Stimulated activated CD4-positive, alpha-beta T cell treated with anti-CD3 and anti-CD28 coated beads, Interleukin-1b, Interleukin-23, amount 100 ng/mL, for 4 hours (primary cell): ENCODE measurements at regions not wholly inside any gene's neighbourhood (a gene's known extent, or its start where the extent isn't known, plus 50 kb on each side); places are given as distances from the start of the nearest gene placed in this dataset.

Experiments used
- DNase-seq, 2 donors: peaks; one replicate each; pipeline ENCODE4 v3.0.0-alpha.2; 2020; ENCODE audit warnings: low read depth in 2 of 2

GRCh38 chr14:76551906-76552305 lies 176.0 kb downstream of the ESRRB start:
- no peak for DNase-seq

- no peak for DNase-seq
Measured at GRCh38 chr14:76564471-76565422, 188.8 kb downstream of the ESRRB start.

- no peak for DNase-seq
Measured at GRCh38 chr14:76566439-76566838, 190.5 kb downstream of the ESRRB start.

- no peak for DNase-seq
Measured at GRCh38 chr14:76574416-76575095, 186.7 kb upstream of the VASH1 start.

- DNase-seq, result no peak
Measured at GRCh38 chr14:76575108-76575507, 186.2 kb upstream of the VASH1 start.

- DNase-seq, result no peak
Measured at GRCh38 chr14:76576047-76576741, 185.1 kb upstream of the VASH1 start.

GRCh38 chr14:76577090-76577489 lies 184.2 kb upstream of the VASH1 start:
- no peak for DNase-seq

- no peak for DNase-seq
Measured at GRCh38 chr14:76577837-76578236, 183.4 kb upstream of the VASH1 start.

GRCh38 chr14:76580399-76580798 lies 180.9 kb upstream of the VASH1 start:
- no peak for DNase-seq

- DNase-seq, result no peak
Measured at GRCh38 chr14:76580967-76581366, 180.3 kb upstream of the VASH1 start.

GRCh38 chr14:76581592-76581991 lies 179.7 kb upstream of the VASH1 start:
- no peak for DNase-seq

- DNase-seq, result no peak
Measured at GRCh38 chr14:76582447-76582846, 178.8 kb upstream of the VASH1 start.

- DNase-seq, result no peak
Measured at GRCh38 chr14:76583174-76583573, 178.1 kb upstream of the VASH1 start.

- DNase-seq, result no peak
Measured at GRCh38 chr14:76583805-76584204, 177.5 kb upstream of the VASH1 start.

- no peak for DNase-seq
Measured at GRCh38 chr14:76584271-76584702, 177.0 kb upstream of the VASH1 start.

GRCh38 chr14:76585616-76586015 lies 175.7 kb upstream of the VASH1 start:
- no peak for DNase-seq

- no peak for DNase-seq
Measured at GRCh38 chr14:76589246-76589645, 172.0 kb upstream of the VASH1 start.

GRCh38 chr14:76591266-76591665 lies 170.0 kb upstream of the VASH1 start:
- no peak for DNase-seq

- no peak for DNase-seq
Measured at GRCh38 chr14:76595266-76595665, 166.0 kb upstream of the VASH1 start.

- DNase-seq, result no peak
Measured at GRCh38 chr14:76597387-76597786, 163.9 kb upstream of the VASH1 start.

GRCh38 chr14:76599141-76599540 lies 162.1 kb upstream of the VASH1 start:
- DNase-seq, result no peak

- no peak for DNase-seq
Measured at GRCh38 chr14:76599559-76600287, 161.5 kb upstream of the VASH1 start.
